ENCODE measurements at regions not wholly inside any gene's neighbourhood (a gene's known extent, or its start where the extent isn't known, plus 50 kb on each side); places are given as distances from the start of the nearest gene placed in this dataset.

DNA sequence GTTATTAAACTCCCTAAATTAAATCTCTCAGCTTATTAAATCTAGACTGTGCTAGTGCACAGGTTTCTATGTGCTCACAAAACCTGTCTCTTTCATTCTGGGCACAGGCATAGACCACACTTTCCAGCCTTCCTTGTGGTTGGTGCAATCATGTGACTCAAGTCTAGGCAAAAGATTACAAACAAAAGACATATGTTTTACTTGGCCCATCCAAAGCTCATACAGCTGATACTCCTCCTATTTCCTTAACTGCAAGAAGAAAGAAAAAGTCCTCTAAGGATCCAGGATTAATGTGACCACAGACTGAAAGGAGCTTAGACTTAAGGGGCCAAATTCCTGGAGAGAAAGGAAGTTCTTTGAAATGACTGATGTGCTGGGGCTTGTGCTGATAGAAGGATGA, 731.3 kb upstream of the RAB6C start:
- DNase-seq, result no peak

DNA sequence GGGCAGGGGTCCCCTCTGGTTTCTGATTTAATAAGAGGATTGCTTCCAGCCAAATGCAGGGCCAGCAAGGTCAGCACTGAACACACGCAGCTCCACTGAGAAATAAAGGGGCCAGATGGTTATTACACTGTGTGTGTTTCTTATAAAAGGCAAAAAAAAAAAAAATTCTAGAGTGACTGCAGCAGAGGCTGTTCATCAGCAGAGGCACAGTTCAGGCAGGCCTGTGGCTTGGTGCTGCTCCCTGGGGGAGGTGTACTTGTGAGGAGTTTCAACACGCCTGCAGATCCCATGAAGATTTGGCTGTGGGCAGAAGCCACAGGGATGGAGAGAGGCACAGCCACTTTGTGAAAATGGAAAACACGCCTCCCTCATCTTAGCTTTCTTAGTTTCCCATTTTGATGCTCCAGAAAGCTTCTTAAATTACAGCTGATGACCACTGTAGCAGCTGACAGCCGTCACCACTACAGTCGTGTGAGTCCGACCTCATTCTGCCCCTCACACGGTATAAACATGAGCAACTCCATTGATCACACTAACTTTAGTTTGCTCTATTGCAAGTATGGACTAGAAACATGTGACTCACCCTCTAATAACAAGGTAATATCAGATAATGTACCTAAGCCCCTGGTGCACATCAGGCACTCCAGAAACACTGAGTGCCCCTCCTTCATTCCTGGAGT, 726.5 kb upstream of the RAB6C start:
- DNase-seq, result no peak

DNA sequence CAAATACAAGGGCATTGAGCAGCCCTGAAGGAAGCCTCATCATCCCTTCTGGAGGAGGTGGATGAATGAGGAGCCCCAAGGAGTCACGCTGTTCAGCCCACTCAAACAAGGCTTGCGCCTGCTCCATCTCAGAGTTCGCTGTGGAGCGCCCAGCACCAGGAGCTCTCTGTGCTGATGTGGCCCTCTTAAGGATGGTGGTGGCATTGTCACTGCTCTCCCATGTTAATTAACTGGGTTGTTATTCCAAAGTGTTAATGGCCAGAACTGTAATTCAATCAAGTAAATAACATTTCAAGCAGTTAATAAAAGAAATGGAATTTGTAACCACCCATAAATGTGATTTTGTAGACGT, 726.0 kb upstream of the RAB6C start:
- no peak for DNase-seq

DNA sequence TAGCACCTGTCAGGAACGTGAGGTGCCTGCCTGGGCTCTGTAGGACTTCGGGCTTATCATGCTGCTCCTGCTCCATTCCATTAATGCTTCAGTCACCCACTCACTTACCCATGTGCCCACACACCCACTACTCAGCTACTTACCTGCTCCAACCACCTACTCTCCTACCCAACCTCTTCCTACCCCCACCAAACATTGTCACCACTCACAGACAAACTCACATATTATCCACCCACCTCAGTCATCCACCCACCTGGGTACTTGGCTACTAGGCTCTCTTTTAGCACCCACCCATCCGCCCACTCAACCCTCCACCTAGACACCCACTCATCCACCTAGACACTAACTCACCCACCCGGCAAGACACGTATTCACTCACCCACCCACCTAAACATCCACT, 724.7 kb upstream of the RAB6C start:
- DNase-seq, result no peak

DNA sequence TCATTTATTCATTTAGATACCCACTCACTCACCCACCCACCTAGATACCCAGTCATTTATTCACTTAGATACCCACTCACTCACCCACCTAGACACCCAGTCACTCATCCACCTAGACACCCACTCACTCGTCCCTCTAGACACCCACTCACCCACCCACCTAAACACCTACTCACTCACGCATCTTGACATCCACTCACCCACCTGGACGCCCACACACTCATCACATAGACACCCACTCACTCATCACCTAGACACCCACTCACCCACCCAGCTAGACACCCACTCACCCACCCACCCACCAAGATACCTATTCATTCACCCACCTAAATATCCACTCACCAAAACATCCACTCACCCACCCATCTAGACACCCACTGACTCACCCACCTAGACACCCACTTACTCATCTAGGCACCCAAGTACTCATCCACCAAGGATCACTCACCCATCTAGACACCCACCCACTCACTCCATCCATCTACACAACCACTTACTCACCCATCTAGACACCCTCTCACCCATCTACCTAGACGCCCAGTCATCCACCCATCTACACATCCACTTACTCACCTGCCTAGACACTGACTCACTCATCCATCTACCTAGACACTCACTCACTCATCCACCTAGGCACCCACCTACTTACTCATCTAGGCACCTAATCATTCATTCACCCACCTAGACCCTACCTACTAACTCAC, 723.7 kb upstream of the RAB6C start:
- DNase-seq, result no peak

DNA sequence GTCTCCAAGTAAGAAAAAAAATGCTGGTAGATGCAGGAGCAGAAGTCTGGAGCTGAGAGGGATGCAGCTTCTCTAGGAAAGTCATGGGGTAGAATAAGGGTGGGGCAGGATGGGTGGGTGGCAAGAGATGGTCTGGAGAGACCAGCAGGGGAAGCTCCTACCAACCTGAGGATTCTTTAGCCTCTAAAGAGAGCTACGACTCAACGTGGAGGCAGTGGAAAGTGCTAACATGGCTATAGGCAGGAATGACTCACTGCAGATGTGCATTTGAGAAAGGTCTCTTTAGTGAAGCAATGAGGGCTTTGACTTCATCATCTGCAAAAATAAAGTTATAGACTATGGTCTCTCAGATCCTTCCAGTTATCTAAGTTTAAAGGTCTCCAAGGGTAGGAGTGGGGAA, 722.8 kb upstream of the RAB6C start:
- no peak for DNase-seq

DNA sequence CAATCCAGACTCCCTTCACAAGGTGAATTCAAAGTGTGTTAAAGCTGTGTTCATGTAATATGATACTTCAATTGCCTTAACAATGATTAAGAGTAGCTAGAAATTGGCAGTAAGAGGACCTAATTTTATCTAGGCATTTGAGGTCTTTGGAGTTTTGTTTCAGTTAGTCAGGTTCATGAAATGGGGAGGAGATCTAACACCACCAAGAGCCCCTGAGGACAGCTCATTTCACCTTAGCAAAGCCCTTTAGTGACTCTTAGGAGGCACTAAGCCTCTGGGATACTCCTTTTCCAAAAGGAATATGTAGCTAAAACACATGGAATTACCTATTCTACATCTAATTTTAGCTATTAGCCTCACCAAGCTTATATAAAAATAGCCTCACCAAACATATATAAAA, 716.5 kb upstream of the RAB6C start:
- DNase-seq, result peak; percentile 8

DNA sequence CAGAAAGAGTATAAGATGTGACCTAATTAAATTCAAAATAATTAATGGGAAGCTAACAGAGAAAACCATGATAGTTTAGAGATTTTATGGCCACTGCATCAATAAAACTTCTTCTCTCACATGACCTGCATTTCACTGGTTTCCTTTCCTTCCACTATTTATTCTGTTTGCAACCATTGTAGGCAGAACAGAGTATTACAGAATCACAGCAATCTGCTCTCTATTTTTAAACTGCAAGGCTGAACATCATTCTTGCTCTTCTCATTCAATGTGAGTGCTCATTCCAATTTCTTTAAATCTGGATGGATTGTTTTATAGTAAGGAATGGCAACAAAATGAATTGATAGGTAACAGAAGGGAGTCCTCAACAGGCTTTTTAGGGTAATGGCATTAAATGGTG, 715.5 kb upstream of the RAB6C start:
- no peak for DNase-seq

DNA sequence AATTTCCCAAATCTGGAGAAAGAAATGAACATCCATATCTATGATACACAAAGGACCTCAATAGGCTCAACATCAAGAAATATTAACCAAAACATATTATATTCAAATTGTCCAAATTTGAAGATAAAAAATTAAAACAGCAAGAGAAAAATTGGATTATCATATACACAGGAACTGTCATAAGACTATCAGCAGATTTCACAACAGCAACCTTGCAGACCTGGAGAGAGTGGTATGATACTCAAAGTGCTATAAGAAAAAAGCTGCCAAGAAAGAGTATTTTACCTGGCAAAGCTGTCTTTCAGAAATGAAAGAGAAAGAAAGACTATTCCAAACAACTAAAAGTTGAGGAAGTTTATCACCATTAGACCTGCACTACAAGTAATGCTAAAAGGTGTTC, 711.9 kb upstream of the RAB6C start:
- no peak for DNase-seq

DNA sequence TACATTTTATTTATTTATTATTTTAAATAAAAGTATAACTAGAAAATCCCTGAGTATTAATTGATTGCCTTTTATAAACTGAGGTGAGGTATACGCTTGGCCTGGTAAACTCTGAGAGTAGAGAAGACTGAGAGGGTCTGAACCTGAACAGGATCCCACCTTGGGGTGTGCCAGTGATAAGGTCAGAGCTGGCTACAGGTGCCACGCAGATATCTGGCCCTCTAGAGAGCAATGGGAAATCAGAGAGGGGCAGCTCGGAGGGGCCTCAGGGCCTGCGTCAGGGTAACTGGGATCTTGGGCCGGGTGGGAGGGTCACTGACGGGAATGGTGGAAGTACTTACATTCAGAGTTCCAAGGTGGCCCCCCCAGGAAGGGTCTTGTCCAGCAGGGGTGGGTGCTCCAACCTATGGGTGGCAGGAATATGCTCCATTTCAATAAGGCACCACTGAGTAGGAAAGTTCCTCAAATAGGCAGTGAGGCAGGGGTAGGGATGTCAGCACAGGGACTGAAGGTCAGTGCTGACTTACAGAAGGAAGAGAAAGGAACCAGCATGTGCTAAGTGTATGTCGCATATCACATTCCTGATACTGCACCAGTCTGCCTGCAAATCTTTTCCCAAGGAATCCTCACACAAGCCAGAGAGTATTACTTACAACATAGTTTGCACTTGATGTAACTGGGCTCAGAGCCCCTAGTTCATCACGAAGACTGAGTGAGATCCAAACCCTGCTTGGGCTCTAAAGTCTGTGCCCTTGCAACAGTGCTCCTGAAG, 706.0 kb upstream of the RAB6C start:
- DNase-seq, result no peak

DNA sequence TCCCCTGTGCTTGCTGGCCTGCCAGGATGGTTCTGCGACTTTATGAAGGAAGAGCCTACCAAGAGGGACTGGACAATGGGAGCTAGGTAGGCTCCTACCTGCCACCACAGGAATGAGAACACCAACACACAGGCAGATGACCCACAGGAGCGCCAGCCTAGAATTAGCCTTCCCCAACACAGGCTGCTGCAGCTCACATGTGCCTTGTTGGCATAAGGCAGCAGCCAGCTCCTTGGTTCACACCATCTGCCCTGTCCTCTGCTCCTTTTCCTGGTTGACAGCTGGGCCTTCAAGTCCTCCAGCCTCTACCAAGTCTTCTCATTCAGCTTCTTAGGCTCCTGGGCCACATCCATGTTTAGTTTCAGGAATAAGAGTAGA, 705.4 kb upstream of the RAB6C start:
- DNase-seq, result no peak

DNA sequence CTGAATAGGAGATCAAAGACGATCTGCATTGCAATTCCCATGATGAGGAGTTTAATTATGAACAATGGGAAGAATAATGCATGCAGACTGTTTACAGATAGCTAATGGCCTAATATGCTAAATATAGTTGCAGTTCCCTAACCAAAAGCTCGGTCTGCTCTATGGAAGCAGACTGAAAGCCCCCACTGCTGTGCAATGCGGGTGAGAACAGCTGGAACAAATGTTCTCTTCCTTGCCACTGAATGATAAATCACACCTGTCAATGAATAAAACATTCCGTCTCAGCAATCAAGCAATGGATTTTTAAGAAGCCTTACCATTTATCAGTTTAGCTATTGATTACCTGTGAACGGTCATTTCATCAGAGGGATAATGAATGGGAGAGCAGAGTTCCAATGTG, 704.5 kb upstream of the RAB6C start:
- no peak for DNase-seq

DNA sequence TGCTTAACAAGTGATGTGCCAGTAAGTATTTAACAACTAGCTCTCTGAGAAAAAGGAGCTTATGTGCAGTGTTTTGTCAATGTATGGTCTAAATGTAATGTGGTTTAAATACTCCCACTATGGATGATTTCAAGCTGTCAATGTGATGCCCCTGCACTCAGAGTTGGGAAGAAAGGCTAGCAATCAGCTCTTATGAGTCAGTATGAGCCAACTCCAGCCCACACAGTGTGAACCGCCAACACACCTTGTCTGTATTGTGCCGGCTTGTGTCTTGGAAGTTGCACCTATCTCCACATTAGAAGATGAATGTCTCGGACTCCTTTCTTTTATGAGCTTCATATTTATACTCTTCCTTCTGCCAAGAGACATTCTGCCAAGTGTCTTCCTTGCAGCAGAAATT, 703.8 kb upstream of the RAB6C start:
- DNase-seq, result no peak

DNA sequence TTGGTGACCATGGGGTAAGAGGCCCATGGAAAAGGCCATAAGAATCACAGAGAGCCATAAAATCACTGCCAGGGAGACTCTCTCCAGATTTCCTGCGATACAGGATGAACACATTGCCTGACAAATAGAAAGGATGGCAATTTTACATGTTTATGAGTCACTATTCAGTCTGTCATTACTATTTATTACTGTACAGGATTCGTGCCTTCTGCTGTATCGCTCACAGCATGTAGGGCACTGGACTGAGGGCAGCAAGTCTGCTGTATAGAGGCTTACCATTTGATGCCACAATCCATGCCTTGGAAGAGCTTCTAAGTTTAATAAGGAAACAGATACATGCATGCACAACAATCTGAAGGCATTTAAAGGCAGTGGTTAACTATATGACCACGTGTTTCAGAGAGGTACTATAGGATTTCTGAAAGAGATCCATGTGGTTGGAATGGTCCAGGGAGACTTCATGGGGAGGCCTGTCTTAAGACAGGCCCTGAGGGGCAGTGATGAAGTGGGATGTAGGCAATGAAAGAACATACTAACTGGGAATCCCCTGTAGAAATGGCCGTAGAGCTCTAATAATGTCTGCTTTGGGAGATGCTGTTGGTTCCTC, 702.4 kb upstream of the RAB6C start:
- DNase-seq, result no peak

DNA sequence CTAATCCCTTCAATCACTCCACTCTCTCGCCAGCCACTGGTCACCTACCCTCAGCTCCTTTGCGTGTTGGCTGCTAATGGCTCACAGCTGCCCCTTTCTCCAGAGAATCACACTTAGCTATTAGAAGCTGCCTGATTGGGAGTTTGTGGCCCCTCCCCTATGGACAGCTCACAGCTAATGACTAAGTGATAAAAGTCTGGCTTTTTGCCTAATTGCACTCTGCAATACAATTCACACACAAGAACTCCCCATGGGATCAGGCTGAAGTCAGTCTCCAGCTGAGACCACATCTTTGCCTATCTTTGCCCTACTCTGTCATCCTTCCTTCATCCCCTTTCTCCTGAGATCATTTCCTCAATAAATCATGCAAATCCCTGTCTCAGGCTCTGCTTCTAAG, 701.9 kb upstream of the RAB6C start:
- no peak for DNase-seq

DNA sequence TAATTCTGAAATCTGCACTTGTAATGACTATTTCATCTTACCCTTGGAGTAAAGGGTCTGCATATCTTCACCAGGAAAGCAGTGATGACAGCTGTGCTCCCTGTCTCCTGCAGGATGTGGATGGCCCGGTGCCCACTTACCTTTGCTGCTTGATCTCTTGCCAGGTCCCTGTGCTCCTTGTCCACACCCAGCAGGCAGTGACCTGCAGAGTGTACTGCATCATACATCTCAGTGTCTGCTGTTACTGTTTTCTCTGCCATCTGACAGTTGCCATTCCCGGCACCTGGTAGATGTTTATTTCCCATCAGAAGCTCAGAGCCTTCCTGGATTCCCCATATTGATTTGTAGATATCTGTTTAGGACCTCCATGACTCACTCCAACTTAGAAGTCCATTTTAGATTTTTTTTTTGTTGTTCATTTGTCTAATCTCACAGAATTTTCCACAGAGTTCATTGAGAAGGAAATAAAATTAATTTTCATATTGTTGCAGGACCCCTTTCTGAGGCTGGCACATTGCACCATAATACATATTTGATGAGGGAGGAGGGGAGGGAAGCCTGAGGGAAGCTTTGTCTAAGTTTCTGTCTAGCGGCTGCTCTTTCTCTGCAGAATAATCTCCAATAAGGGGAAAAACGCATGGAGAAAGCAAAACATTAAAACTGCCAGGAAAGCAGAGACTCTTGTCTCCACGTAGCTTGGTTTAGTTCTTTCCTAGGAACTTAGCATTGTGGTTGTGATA, 697.5 kb upstream of the RAB6C start:
- no peak for DNase-seq

DNA sequence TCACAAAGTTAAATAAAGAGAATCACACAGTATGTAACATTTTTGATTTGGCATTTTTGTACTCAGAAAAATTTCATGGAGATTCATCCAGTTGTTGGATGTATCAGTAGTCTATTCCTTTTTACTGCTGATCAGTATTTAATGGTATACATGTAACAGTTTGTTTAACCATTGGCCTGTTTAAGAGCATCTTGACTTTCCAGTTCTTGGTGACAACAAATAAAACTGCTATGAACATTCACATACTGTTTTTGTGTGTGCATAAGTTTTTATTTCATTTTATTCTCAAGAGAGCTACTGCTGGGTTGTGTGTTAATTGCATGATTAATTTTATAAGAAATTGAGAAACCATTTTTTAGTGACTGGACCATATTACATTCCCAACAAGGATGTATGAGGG, 694.5 kb upstream of the RAB6C start:
- DNase-seq, result no peak

DNA sequence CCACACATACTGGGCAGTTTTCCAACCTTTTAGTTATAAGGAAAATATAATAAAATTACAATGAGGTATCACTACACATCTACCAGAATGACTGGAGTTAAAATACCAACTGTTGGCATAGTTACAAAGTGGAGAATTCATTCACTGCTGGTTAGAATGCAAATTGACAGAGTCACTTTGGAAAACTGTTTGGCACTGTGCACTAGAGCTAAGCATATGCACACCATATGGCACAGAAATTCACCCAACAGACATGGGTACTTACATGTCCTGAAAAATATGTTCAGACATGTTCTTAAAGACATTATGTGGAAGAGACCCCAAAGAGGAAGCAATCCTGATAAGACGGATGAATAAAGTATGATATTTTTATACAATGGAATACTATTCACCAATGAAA, 686.1 kb upstream of the RAB6C start:
- no peak for DNase-seq

DNA sequence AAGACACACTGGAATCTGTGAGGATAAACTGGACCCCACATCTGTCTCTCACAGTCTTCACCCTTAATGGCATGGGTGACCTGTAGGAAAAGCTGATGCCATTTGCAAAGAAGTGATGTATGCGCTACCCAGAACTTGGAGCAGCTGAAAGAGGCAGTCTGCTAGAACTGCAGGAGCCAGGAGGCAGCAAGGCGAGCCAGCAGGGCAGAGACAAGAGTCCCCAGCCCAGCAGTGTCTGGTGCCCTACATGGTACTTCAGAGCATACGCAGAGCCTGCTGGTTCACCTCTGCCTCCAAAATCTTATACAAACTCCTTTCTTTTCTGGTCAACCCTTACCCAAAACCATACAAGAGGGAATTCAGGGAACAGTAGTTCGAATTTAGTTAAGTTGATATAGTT, 683.1 kb upstream of the RAB6C start:
- no peak for DNase-seq

DNA sequence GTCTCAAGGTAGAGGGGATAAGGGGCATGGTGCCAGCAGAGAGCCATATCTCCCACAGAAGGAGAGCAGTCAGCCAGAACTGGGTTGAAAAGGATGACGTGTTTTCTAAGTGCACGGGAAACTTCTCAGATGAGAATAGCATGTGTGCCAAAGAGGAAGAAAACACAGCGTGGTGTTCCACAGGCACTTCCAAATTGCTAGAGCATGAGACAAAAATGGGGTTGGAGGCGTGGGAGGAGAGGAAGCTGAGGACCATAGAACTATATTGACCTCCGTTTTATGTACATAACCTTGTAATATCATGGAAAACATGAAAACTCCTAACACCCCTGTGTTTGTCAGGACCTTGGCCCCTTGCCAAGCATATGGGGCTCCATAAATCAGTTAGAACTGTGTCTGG, 682.7 kb upstream of the RAB6C start:
- no peak for DNase-seq

DNA sequence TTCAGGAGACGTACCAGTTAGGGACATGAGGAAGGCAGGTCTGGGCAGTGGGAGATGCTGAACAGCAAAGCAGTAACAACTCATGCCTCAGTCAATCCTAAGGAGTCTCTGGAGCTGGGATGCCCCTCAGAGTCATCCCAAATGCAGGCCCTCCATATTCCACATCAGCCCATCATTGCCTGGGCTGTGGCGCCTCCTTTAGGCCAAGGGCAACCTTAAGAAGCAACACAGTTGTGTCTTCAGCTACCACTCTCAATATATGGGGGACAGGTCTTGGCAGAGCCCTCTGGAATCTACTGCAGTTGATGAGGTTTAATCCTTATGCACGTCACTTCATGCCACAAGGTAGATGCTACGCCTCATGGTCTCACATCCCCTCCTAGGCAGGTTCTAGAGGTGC, 682.0 kb upstream of the RAB6C start:
- DNase-seq, result no peak

DNA sequence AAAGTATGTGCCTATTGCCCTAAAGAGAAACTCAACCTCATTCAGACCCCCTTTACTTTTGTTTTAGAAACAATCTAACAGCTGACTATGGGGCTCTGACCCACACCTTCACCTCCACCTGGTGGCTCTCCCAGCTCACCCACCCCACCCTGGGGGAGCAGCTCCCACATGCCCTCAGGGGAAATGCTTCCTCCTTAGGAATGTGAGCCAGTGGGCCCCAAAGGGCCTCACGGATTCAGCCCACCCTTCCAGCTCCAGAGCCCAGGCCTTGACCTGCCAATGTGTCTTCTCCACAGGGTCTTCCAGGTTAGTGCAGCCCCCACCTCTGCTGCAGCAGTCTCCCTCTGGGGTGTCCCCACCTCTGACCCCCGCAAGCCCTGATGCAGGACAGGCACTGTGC, 680.1 kb upstream of the RAB6C start:
- DNase-seq, result no peak

DNA sequence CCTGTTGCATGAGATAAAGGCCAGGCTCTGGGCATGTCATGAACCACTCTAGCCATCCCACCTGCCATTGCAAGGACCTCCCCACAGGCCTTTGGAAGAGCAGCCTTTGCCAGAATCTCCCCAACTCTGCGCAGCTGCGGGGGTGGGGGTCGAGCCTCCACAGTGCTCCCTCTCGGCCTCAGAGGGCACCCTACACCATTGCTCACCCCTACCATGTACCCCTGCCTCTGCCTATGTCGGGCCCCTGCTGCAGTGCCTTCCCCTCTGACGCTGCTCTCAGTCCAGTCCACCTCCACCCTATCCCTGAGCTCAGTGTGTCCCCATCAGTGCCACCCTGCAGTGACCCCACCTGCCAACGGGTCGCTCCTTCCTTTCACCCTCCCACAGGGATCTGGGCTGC, 679.7 kb upstream of the RAB6C start:
- DNase-seq, result no peak

All from DMS153 (cell line).